Astrocyte (in vitro differentiated cells and primary cell): ENCODE measurements at regions not wholly inside any gene's neighbourhood (a gene's known extent, or its start where the extent isn't known, plus 50 kb on each side); places are given as distances from the start of the nearest gene placed in this dataset.

ENCODE experiments used
- DNase-seq: peaks from one replicate; pipeline ENCODE4 v3.0.0-alpha.2; 2010; ENCODE audit warnings: low read depth
- FAIRE-seq: peaks from 2 replicates; lab custom pipeline; 2011; peaks lifted over from hg19 to GRCh38; lab: Jason Lieb, UNC
- H2AFZ ChIP-seq: 2 replicates; pipeline ENCODE4 v1.6.0; 2012; ENCODE audit warnings: low read depth, low read length, inconsistent platforms
- H3K27ac ChIP-seq: 2 replicates; pipeline ENCODE4 v1.5.1; 2011; ENCODE audit warnings: low read depth, low read length, inconsistent platforms
- H3K27me3 ChIP-seq: 2 replicates; pipeline ENCODE4 v1.6.0; 2011; ENCODE audit warnings: low read length, inconsistent platforms; ENCODE audit not compliant: insufficient read depth
- H3K36me3 ChIP-seq: 2 replicates; pipeline ENCODE4 v1.5.1; 2011; ENCODE audit warnings: low read length, inconsistent platforms; ENCODE audit not compliant: insufficient read depth
- H3K4me1 ChIP-seq: 2 replicates; pipeline ENCODE4 v1.5.1; 2011; ENCODE audit warnings: low read length, inconsistent platforms; ENCODE audit not compliant: insufficient read depth
- H3K4me2 ChIP-seq: 2 replicates; pipeline ENCODE4 v1.6.0; 2012; ENCODE audit warnings: low read length, inconsistent platforms
- H3K4me3 ChIP-seq: 2 replicates; pipeline ENCODE4 v1.5.1; 2011; ENCODE audit warnings: low read depth, mild to moderate bottlenecking, low read length, inconsistent platforms; ENCODE audit not compliant: insufficient read depth
- H3K79me2 ChIP-seq: 2 replicates; pipeline ENCODE4 v1.6.0; 2012; ENCODE audit warnings: mild to moderate bottlenecking, low read length, inconsistent platforms; ENCODE audit not compliant: insufficient read depth
- H3K9ac ChIP-seq: 2 replicates; pipeline ENCODE4 v1.6.0; 2012; ENCODE audit warnings: mild to moderate bottlenecking, low read length, inconsistent platforms
- H3K9me3 ChIP-seq: 2 replicates; pipeline ENCODE4 v1.5.1; 2012; ENCODE audit warnings: low read depth, mild to moderate bottlenecking, low read length, inconsistent platforms; ENCODE audit not compliant: insufficient read depth
- H4K20me1 ChIP-seq: 2 replicates; pipeline ENCODE4 v1.6.0; 2012; ENCODE audit warnings: low read length, inconsistent platforms; ENCODE audit not compliant: insufficient read depth
- H3K27ac Mint-ChIP-seq: one replicate; pipeline ENCODE4 v1.8.0; 2021; ENCODE audit warnings: mild to moderate bottlenecking, mixed read lengths; ENCODE audit not compliant: unreplicated experiment
- H3K27me3 Mint-ChIP-seq: one replicate; pipeline ENCODE4 v1.8.0; 2021; ENCODE audit warnings: low read depth, mixed read lengths; ENCODE audit not compliant: unreplicated experiment
- H3K36me3 Mint-ChIP-seq: one replicate; pipeline ENCODE4 v1.8.0; 2021; ENCODE audit warnings: low read depth, mixed read lengths; ENCODE audit not compliant: unreplicated experiment
- H3K4me1 Mint-ChIP-seq: one replicate; pipeline ENCODE4 v1.8.0; 2021; ENCODE audit warnings: low read depth, mixed read lengths; ENCODE audit not compliant: unreplicated experiment
- H3K4me3 Mint-ChIP-seq: one replicate; pipeline ENCODE4 v1.8.0; 2021; ENCODE audit warnings: mild to moderate bottlenecking, moderate library complexity, mixed read lengths; ENCODE audit not compliant: unreplicated experiment
- H3K9me3 Mint-ChIP-seq: one replicate; pipeline ENCODE4 v1.8.0; 2021; ENCODE audit warnings: mild to moderate bottlenecking, mixed read lengths; ENCODE audit not compliant: unreplicated experiment
- CTCF ChIP-seq: IDR thresholded peaks from 2 replicates; pipeline ENCODE4 v1.5.1; 2011; ENCODE audit warnings: low read depth, mild to moderate bottlenecking, inconsistent platforms, low read length, moderate library complexity; ENCODE audit not compliant: insufficient read depth
- EZH2 ChIP-seq: IDR thresholded peaks from 2 replicates; pipeline ENCODE4 v1.6.1; 2012; ENCODE audit warnings: mild to moderate bottlenecking, low read length, inconsistent platforms; ENCODE audit not compliant: insufficient read depth

GRCh38 chr2:20120569-20121416 is 69.4 kb upstream of the LAPTM4A start:
- Mint-ChIP-seq H3K4me3 (no peak overlapping the region), H3K9me3 (peaks cover 5% of the 10 kb centered on the region), H3K27me3 (peaks cover 31% of the 10 kb centered on the region), H3K27ac (no peak overlapping the region), H3K4me1 (peaks cover 2% of the 10 kb centered on the region), H3K36me3 (no peaks in the 10 kb centered on the region)
- Histone ChIP-seq H3K4me1 (no peaks in the 10 kb centered on the region), H3K9me3 (no peaks in the 10 kb centered on the region), H3K79me2 (no peaks in the 10 kb centered on the region), H3K36me3 (no peaks in the 10 kb centered on the region), H3K27ac (no peak overlapping the region), H3K9ac (no peak overlapping the region), H3K4me2 (no peak overlapping the region), H3K4me3 (no peak overlapping the region), H4K20me1 (no peaks in the 10 kb centered on the region), H3K27me3 (peaks cover 8% of the 10 kb centered on the region), H2AFZ (no peak overlapping the region)
- FAIRE-seq (no peak), DNase-seq (no peak)
- TF ChIP-seq EZH2 (no peak), CTCF (no peak)

GRCh38 chr2:20118051-20118450 is 66.6 kb upstream of the LAPTM4A start:
- Mint-ChIP-seq H3K9me3 (peaks cover 5% of the 10 kb centered on the region), H3K4me3 (no peak overlapping the region), H3K4me1 (no peaks in the 10 kb centered on the region), H3K27me3 (peaks cover 43% of the 10 kb centered on the region), H3K36me3 (no peaks in the 10 kb centered on the region), H3K27ac (no peak overlapping the region)
- Histone ChIP-seq H3K27me3 (peaks cover 8% of the 10 kb centered on the region), H3K4me1 (no peaks in the 10 kb centered on the region), H3K79me2 (no peaks in the 10 kb centered on the region), H4K20me1 (no peaks in the 10 kb centered on the region), H3K4me2 (no peak overlapping the region), H2AFZ (no peak overlapping the region), H3K9ac (no peak overlapping the region), H3K36me3 (no peaks in the 10 kb centered on the region), H3K9me3 (no peaks in the 10 kb centered on the region), H3K4me3 (no peak overlapping the region), H3K27ac (no peak overlapping the region)
- TF ChIP-seq CTCF: no peak
- no peak for TF ChIP-seq EZH2
- no peak for FAIRE-seq
- no peak for DNase-seq

GRCh38 chr2:20115902-20116301 is 64.5 kb upstream of the LAPTM4A start:
- no peak overlapping the region for H3K27ac ChIP-seq
- Mint-ChIP-seq H3K36me3 (no peaks in the 10 kb centered on the region), H3K4me3 (no peak overlapping the region), H3K27me3 (peaks cover 26% of the 10 kb centered on the region), H3K4me1 (peaks cover 8% of the 10 kb centered on the region), H3K9me3 (peaks cover under 1% of the 10 kb centered on the region), H3K27ac (no peak overlapping the region)
- H3K36me3 ChIP-seq: no peaks in the 10 kb centered on the region
- no peak overlapping the region for H3K4me2 ChIP-seq
- H3K4me3 ChIP-seq: no peak overlapping the region
- no peaks in the 10 kb centered on the region for H3K9me3 ChIP-seq
- H3K27me3 ChIP-seq: no peaks in the 10 kb centered on the region
- no peak for DNase-seq
- peaks cover 6% of the 10 kb centered on the region for H3K4me1 ChIP-seq
- TF ChIP-seq EZH2: no peak
- TF ChIP-seq CTCF: no peak
- no peaks in the 10 kb centered on the region for H4K20me1 ChIP-seq
- FAIRE-seq: no peak
- H2AFZ ChIP-seq: no peak overlapping the region
- H3K9ac ChIP-seq: no peak overlapping the region
- no peaks in the 10 kb centered on the region for H3K79me2 ChIP-seq
